A673 (cell line): ENCODE measurements at regions not wholly inside any gene's neighbourhood (a gene's known extent, or its start where the extent isn't known, plus 50 kb on each side); places are given as distances from the start of the nearest gene placed in this dataset.
"Not testable (repeated sequence)": the region's sequence is repeated elsewhere in the genome, so short reads cannot be mapped to it uniquely, and the experiment has no call there.

Source experiments
- BruUV-seq: library from RNA; stranded (reverse); fragments of 400-500 nt; replicated peaks from 2 replicates; lab custom pipeline; 2021; lab: Mats Ljungman, UMichigan
- CTCF ChIA-PET: fragments of 300-600 bp; sonication (Branson Sonifier 250); formaldehyde crosslinking; loops from one replicate; lab custom pipeline; 2022; ENCODE audit warnings: antibody characterized with exemption; lab: Charles Lee
- POLR2A ChIA-PET: fragments of 300-600 bp; sonication (Branson Sonifier 250); formaldehyde crosslinking; loops from one replicate; lab custom pipeline; 2022; ENCODE audit warnings: antibody characterized with exemption; ENCODE audit not compliant: low non-redundant PET; lab: Charles Lee
- DNase-seq: peaks from one replicate; pipeline ENCODE4 v3.0.0-alpha.2; 2015; ENCODE audit warnings: low spot score
- H3K27ac ChIP-seq: fragments of 200-600 bp; sonication (generic); 2 replicates; pipeline ENCODE4 v1.5.1; 2016; ENCODE audit warnings: mixed run types, low read depth, mild to moderate bottlenecking, mixed read lengths, antibody characterized with exemption, low read length; ENCODE audit not compliant: poor library complexity, severe bottlenecking
- H3K27me3 ChIP-seq: fragments of 200-600 bp; sonication (generic); replicated peaks from 2 replicates; pipeline ENCODE4 v1.6.1; 2017; ENCODE audit warnings: mixed run types, low read depth, mild to moderate bottlenecking, mixed read lengths, antibody characterized with exemption, low read length; ENCODE audit not compliant: insufficient read depth, poor library complexity
- H3K36me3 ChIP-seq: fragments of 200-600 bp; sonication (generic); 2 replicates; pipeline ENCODE4 v1.6.1; 2016; ENCODE audit warnings: mixed run types, mild to moderate bottlenecking, mixed read lengths, antibody characterized with exemption, low read length; ENCODE audit not compliant: insufficient read depth, poor library complexity, severe bottlenecking
- H3K4me1 ChIP-seq: fragments of 200-600 bp; sonication (generic); 2 replicates; pipeline ENCODE4 v1.6.1; 2017; ENCODE audit warnings: mixed run types, mild to moderate bottlenecking, mixed read lengths, antibody characterized with exemption, low read length; ENCODE audit not compliant: insufficient read depth, poor library complexity, severe bottlenecking
- H3K4me3 ChIP-seq: fragments of 200-600 bp; sonication (generic); 2 replicates; pipeline ENCODE4 v1.5.1; 2016; ENCODE audit warnings: low read depth, mixed run types, mild to moderate bottlenecking, mixed read lengths, low read length; ENCODE audit not compliant: poor library complexity, severe bottlenecking
- H3K9me3 ChIP-seq: fragments of 200-600 bp; sonication (generic); 2 replicates; pipeline ENCODE4 v1.6.1; 2016; ENCODE audit warnings: mixed run types, low read depth, mild to moderate bottlenecking, mixed read lengths, antibody characterized with exemption, low read length; ENCODE audit not compliant: poor library complexity, severe bottlenecking
- CTCF ChIP-seq: fragments of 300-800, 200-600 bp; sonication (generic); conservative IDR thresholded peaks from 2 replicates; pipeline ENCODE4 v1.5.1; 2017; ENCODE audit warnings: low read depth, mild to moderate bottlenecking, antibody characterized with exemption, low read length, moderate library complexity, mixed read lengths
- intact Hi-C: fragments of 100-400 bp; cut with micrococcal nuclease; formaldehyde crosslinking; loops from one replicate; pipeline ENCODE4 v1.10.0; 2022; ENCODE audit not compliant: unreplicated experiment

DNA sequence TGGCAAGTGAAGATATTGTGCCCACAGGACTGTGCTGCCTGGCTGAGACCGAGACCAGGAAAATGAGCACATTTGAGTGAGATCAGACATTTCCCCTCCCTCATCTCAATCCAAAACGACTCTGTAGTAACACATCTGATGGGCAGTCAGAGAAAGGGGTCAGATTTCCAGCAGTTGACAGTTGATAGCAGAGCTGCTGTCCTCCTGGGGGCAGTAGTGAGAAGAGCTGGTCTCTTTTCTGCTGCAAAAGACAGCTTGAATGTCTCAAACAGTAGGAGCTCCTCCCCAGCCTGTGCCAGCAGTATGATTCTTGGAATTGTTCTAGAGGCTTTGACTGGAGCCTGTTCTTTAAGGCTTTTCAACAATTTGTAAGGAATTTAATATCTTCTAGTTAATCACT is 1396.3 kb downstream of the RPIA start:
- peak; percentile 40 for TF ChIP-seq CTCF
- POLR2A ChIA-PET, BruUV-seq, H3K27me3 ChIP-seq, H3K36me3 ChIP-seq, CTCF ChIA-PET, H3K4me1 ChIP-seq, intact Hi-C loops, H3K27ac ChIP-seq, H3K4me3 ChIP-seq, H3K9me3 ChIP-seq: not testable (repeated sequence)
- DNase-seq, result peak; percentile 18

- H3K27me3 ChIP-seq, H3K4me1 ChIP-seq, H3K9me3 ChIP-seq, H3K4me3 ChIP-seq, BruUV-seq, DNase-seq, CTCF ChIA-PET, H3K27ac ChIP-seq, POLR2A ChIA-PET, intact Hi-C loops, H3K36me3 ChIP-seq: not testable (repeated sequence)
These were observed 1402.2 kb downstream of the RPIA start for GRCh38 chr2:90093571-90094270.

DNA sequence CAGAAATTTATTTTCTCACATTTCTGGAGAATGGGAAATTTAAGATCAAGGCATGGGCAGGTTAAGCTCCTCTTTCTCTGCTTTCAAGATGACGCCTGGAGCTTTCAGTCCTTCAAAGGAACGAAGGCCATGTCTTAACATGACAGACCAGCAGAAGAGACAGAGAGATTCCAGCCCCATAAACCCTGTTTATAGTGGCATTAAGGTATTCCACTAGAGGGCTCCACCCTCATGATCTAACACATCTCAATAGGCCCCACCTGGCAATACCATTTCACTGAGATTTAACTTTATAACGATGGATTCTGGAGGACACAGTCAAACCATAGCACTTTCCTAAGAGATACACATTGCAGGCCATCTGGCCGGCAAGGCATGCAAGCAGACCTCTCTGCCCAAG is 1406.1 kb downstream of the RPIA start:
- POLR2A ChIA-PET, result not testable (repeated sequence)

GRCh38 chr2:90105142-90105541 is 1413.7 kb downstream of the RPIA start:
- POLR2A ChIA-PET, intact Hi-C loops, H3K27ac ChIP-seq: not testable (repeated sequence)

More for the DNA sequence above, 1406.1 kb downstream of the RPIA start:
- H3K36me3 ChIP-seq, BruUV-seq, H3K4me1 ChIP-seq, H3K4me3 ChIP-seq, DNase-seq, H3K9me3 ChIP-seq, CTCF ChIA-PET, H3K27me3 ChIP-seq, H3K27ac ChIP-seq, intact Hi-C loops: not testable (repeated sequence)

GRCh38 chr2:90123409-90123808 is 1431.9 kb downstream of the RPIA start:
- H3K4me1 ChIP-seq, H3K4me3 ChIP-seq, intact Hi-C loops, BruUV-seq, H3K27ac ChIP-seq, POLR2A ChIA-PET, H3K36me3 ChIP-seq, H3K27me3 ChIP-seq, DNase-seq, CTCF ChIA-PET, H3K9me3 ChIP-seq: not testable (repeated sequence)

More at GRCh38 chr2:90105142-90105541, 1413.7 kb downstream of the RPIA start:
- H3K4me1 ChIP-seq, H3K36me3 ChIP-seq, H3K27me3 ChIP-seq, BruUV-seq, H3K4me3 ChIP-seq, CTCF ChIA-PET, H3K9me3 ChIP-seq: not testable (repeated sequence)
- peak; percentile 14 for DNase-seq

DNA sequence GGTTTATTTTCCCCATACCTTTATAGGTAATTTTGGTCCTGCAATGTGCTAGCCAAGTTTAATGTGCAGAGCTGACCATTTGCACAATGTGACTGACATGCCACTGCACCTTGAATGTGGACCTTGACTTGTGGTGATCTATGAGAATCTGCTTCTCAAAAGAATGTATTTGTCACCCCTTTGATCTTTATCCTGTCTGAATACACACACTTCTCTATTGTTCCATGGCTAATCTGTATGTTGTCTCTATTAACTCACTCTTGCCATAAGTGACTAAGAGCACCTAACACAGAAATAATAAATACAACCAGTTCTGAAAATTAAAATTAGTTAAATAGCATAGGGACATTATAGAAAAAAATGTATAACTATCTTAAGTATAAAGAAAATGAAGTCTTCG is 1447.6 kb downstream of the RPIA start:
- H3K4me1 ChIP-seq, H3K27me3 ChIP-seq, CTCF ChIA-PET, H3K9me3 ChIP-seq, H3K27ac ChIP-seq, DNase-seq, H3K4me3 ChIP-seq, H3K36me3 ChIP-seq, intact Hi-C loops, BruUV-seq, POLR2A ChIA-PET: not testable (repeated sequence)

DNA sequence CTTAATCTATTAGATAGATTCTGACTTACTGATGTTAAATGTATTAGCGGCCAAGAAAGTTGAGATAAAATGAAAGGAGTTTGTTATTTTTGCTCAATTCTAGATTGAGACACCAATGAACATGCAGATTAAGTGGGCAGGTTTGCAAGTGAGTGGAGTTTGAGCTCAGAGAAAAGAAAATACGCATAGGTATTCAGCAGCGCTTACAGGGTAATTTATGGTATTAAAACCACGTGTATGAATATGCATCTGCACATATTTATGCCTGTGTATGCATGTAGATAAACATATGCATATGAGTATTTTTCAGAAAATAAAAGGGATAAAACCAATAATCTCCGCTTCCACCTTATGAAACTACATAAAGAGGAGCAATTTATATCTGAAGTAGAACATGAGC is 1450.1 kb downstream of the RPIA start:
- H3K27ac ChIP-seq, intact Hi-C loops, H3K27me3 ChIP-seq, BruUV-seq, POLR2A ChIA-PET, H3K4me3 ChIP-seq, CTCF ChIA-PET, DNase-seq, H3K9me3 ChIP-seq, H3K4me1 ChIP-seq, H3K36me3 ChIP-seq: not testable (repeated sequence)
